CD4-positive, alpha-beta T cell (primary cell): ENCODE measurements at regions not wholly inside any gene's neighbourhood (a gene's known extent, or its start where the extent isn't known, plus 50 kb on each side); places are given as distances from the start of the nearest gene placed in this dataset.

Experiments
- ATAC-seq: fragments of 200-7000 bp; cut with Tn5 transposase; one replicate; pipeline ENCODE4 v1.10.0; 2022; ENCODE audit warnings: mild to moderate bottlenecking; ENCODE audit not compliant: poor library complexity
- CTCF ChIA-PET: fragments of 350-600 bp; sonication (Branson Sonifier 250); formaldehyde crosslinking; loops from one replicate; lab custom pipeline; 2021; ENCODE audit warnings: antibody characterized with exemption, inconsistent platforms; lab: Charles Lee
- POLR2A ChIA-PET: fragments of 350-600 bp; sonication (Branson Sonifier 250); formaldehyde crosslinking; loops from one replicate; lab custom pipeline; 2021; ENCODE audit warnings: antibody characterized with exemption, inconsistent platforms; lab: Charles Lee
- DNase-seq, 14 experiments: peaks; one replicate each; pipeline ENCODE4 v3.0.0-alpha.2; 2013 to 2020; ENCODE audit warnings: mixed read lengths in 2 of 14
- H3K27ac ChIP-seq, 2 donors: one replicate each; pipeline versions ENCODE4 v1.5.1 to v1.7.0; 2013; ENCODE audit warnings: low read length in 2 of 2, low read depth in 1 of 2, mild to moderate bottlenecking in 1 of 2
- H3K27me3 ChIP-seq, 2 experiments: 1 replicate in 1 of 2; 2 replicates in 1 of 2; pipeline versions ENCODE4 v1.6.1 to v1.7.0; 2013; ENCODE audit warnings: low read length in 2 of 2, control low read depth in 1 of 2, mild to moderate bottlenecking in 1 of 2, moderate library complexity in 1 of 2; ENCODE audit not compliant: insufficient read depth in 2 of 2, control insufficient read depth in 1 of 2
- H3K36me3 ChIP-seq: one replicate; pipeline ENCODE4 v1.6.1; 2013; ENCODE audit warnings: low read length, control low read depth; ENCODE audit not compliant: insufficient read depth
- H3K4me1 ChIP-seq: one replicate; pipeline ENCODE4 v1.6.1; 2013; ENCODE audit warnings: low read length, control low read depth; ENCODE audit not compliant: insufficient read depth
- H3K4me3 ChIP-seq: one replicate; pipeline ENCODE4 v1.5.1; 2013; ENCODE audit warnings: mild to moderate bottlenecking, low read length, moderate library complexity
- H3K9me3 ChIP-seq, 2 experiments: 1 replicate in 1 of 2; 2 replicates in 1 of 2; pipeline versions ENCODE4 v1.6.1 to v1.7.0; 2013; ENCODE audit warnings: low read length in 2 of 2, mild to moderate bottlenecking in 2 of 2, control low read depth in 1 of 2, moderate library complexity in 1 of 2; ENCODE audit not compliant: control insufficient read depth in 1 of 2, insufficient read depth in 1 of 2
- H3K27ac Mint-ChIP-seq: one replicate; pipeline ENCODE4 v1.8.0; 2020; ENCODE audit warnings: mixed read lengths
- H3K27me3 Mint-ChIP-seq: one replicate; pipeline ENCODE4 v1.8.0; 2021; ENCODE audit warnings: mixed read lengths
- H3K36me3 Mint-ChIP-seq: one replicate; pipeline ENCODE4 v1.8.0; 2021; ENCODE audit warnings: low read depth, mixed read lengths
- H3K4me1 Mint-ChIP-seq: one replicate; pipeline ENCODE4 v1.8.0; 2021; ENCODE audit warnings: low read depth, mixed read lengths
- H3K4me3 Mint-ChIP-seq: one replicate; pipeline ENCODE4 v1.8.0; 2020; ENCODE audit warnings: mild to moderate bottlenecking, mixed read lengths
- H3K9me3 Mint-ChIP-seq: one replicate; pipeline ENCODE4 v1.8.0; 2020; ENCODE audit warnings: mixed read lengths
- CTCF ChIP-seq: fragments of 200-600 bp; IDR thresholded peaks from one replicate; pipeline ENCODE4 v1.8.0; 2022; ENCODE audit warnings: antibody characterized with exemption, mild to moderate bottlenecking
- intact Hi-C, 2 experiments: fragments of 100-400 bp; cut with DNase I in 1 of 2; cut with micrococcal nuclease in 1 of 2; formaldehyde crosslinking; loops; one replicate each; pipeline versions ENCODE4 v1.15.1 to v1.9.0; 2023 to 2025; cut with DNase I, micrococcal nuclease

- H3K4me1 ChIP-seq, result no peaks in the 10 kb centered on the region
- ATAC-seq, result no peak
- CTCF ChIA-PET, result no interaction called here
- Mint-ChIP-seq H3K27ac (no peak overlapping the region), H3K9me3 (peaks cover 2% of the 10 kb centered on the region), H3K4me3 (no peak overlapping the region), H3K27me3 (peaks cover 58% of the 10 kb centered on the region), H3K4me1 (no peaks in the 10 kb centered on the region), H3K36me3 (no peaks in the 10 kb centered on the region)
- no peak for TF ChIP-seq CTCF
- H3K27me3 ChIP-seq, result peaks cover 28 to 31% of the 10 kb centered on the region in 2 experiments
- POLR2A ChIA-PET, result no interaction called here
- no peaks in the 10 kb centered on the region for H3K36me3 ChIP-seq
- H3K4me3 ChIP-seq, result no peak overlapping the region
- intact Hi-C loops, result no loop called here
- H3K9me3 ChIP-seq, result peaks cover 9 to 23% of the 10 kb centered on the region in 2 experiments
- H3K27ac ChIP-seq, result no peak overlapping the region
- DNase-seq, result no peak
Measured at GRCh38 chr7:152923711-152924110, 164.2 kb downstream of the ACTR3B start.

- Histone ChIP-seq H3K9me3 (peaks cover 9 to 23% of the 10 kb centered on the region in 2 experiments), H3K27ac (no peak overlapping the region), H3K4me3 (no peak overlapping the region), H3K4me1 (no peaks in the 10 kb centered on the region), H3K36me3 (no peaks in the 10 kb centered on the region), H3K27me3 (peaks cover 28 to 31% of the 10 kb centered on the region in 2 experiments)
- ChIA-PET CTCF (no interaction called here), POLR2A (no interaction called here)
- TF ChIP-seq CTCF, result no peak
- Mint-ChIP-seq H3K27me3 (peaks cover 58% of the 10 kb centered on the region), H3K36me3 (no peaks in the 10 kb centered on the region), H3K4me1 (no peaks in the 10 kb centered on the region), H3K27ac (no peak overlapping the region), H3K4me3 (no peak overlapping the region), H3K9me3 (peaks cover 2% of the 10 kb centered on the region)
- no peak for ATAC-seq
- intact Hi-C loops, result no loop called here
- no peak for DNase-seq
Measured at GRCh38 chr7:152924238-152924637, 164.7 kb downstream of the ACTR3B start.

- H3K4me1 ChIP-seq, result no peaks in the 10 kb centered on the region
- ChIA-PET POLR2A (no interaction called here), CTCF (no interaction called here)
- H3K36me3 ChIP-seq, result no peaks in the 10 kb centered on the region
- peaks cover 28 to 31% of the 10 kb centered on the region in 2 experiments for H3K27me3 ChIP-seq
- no peaks in the 10 kb centered on the region for H3K36me3 Mint-ChIP-seq
- H3K27ac ChIP-seq, result no peak overlapping the region
- DNase-seq (no peak), ATAC-seq (no peak)
- intact Hi-C loops, result no loop called here
- H3K9me3 ChIP-seq, result peaks cover 9 to 23% of the 10 kb centered on the region in 2 experiments
- no peak overlapping the region for H3K27ac Mint-ChIP-seq
- H3K4me1 Mint-ChIP-seq, result no peaks in the 10 kb centered on the region
- peaks cover 56% of the 10 kb centered on the region for H3K27me3 Mint-ChIP-seq
- H3K9me3 Mint-ChIP-seq, result peaks cover 2% of the 10 kb centered on the region
- H3K4me3 ChIP-seq, result no peak overlapping the region
- TF ChIP-seq CTCF, result no peak
- H3K4me3 Mint-ChIP-seq, result no peak overlapping the region
Measured at GRCh38 chr7:152924826-152925411, 165.4 kb downstream of the ACTR3B start.
